ENCODE measurements at regions not wholly inside any gene's neighbourhood (a gene's known extent, or its start where the extent isn't known, plus 50 kb on each side); places are given as distances from the start of the nearest gene placed in this dataset.
"Not testable (repeated sequence)": the region's sequence is repeated elsewhere in the genome, so short reads cannot be mapped to it uniquely, and the experiment has no call there.

- DNase-seq (ENCODE audit: low read depth in 3 of 3), result no peak
Observed at GRCh38 chr5:111976705-111977435, 219.9 kb upstream of the NREP start.

DNA sequence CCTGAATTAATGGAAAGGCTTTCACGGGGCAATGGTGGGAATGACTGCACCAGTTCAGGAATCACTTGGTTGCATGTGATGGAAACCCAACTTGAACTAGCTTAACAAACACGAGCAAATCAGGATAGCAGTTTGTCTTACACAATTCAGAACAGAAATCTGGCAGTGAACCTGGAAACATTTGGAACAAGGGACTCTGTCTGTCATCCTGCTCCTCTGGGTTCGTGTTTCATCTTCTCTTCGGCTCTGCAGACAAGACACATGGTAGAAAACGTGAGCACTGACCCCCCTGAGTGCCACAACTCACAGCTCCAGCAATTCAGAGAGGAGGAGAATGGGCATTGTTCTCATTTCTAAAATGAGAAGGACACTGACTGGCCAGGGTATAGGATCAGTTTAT lies 218.1 kb upstream of the NREP start:
- DNase-seq (ENCODE audit: low read depth in 3 of 3), result no peak

DNA sequence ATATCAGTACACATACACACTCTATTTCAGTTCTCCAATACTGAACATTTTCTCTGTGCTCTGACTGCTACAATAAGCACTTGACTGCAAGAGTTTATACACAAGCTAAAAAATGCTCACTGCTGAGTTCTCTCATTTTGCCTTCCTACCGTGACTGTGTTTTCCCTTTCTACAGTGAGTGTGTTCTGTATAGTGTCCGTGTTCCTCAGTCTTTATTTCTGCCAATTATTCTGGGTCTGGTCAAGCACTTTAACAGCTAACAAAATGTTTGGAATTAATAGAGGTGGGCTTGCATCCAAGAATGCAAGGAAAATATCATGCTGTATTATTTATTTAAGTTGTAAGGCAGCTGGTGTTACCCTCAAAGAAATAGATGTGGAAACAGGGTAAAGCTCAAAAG lies 217.0 kb upstream of the NREP start:
- no peak for DNase-seq (ENCODE audit: low read depth in 3 of 3)

DNA sequence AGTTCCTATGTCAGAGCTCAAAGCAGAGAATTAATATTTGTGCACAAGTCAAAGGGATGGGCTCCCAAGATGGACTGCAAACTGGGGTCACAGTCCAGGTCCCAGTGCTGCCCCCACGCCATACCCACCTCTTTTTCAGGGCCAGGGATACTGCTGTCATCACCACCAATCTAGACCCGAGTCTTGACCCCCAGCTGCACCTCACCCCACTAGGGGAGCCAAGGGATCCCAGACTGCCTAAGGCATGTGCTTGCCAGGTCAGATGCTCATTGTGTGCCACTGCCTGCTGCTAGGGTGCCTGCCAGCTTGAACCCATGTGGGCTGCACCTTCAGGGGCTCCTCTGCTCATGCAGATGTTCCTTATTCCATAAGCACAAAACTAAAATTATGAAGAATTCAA lies 215.6 kb upstream of the NREP start:
- no peak for DNase-seq (ENCODE audit: low read depth in 3 of 3)

- no peak for DNase-seq (ENCODE audit: low read depth in 3 of 3)
Observed at GRCh38 chr5:111972080-111972479, 215.1 kb upstream of the NREP start.

DNA sequence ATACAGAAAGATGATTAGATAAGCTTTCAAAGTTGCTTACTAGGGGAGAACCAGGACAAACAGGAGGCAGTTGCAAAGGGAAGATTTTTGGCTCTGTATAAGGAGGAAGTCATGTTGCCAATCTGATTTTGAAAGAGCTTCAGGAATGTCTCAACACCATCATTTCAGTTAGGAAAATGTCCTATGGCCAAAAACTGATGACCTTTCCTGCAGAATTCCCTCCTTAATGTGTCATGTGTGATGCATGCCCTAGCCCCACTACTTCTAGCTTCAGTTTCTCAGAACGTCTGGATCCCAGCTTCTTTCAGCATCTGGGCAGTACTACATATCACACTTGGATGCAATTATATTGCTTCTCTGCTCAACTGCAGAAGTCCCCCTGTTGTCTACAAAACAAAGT lies 211.5 kb upstream of the NREP start:
- no peak for DNase-seq (ENCODE audit: low read depth in 3 of 3)

DNA sequence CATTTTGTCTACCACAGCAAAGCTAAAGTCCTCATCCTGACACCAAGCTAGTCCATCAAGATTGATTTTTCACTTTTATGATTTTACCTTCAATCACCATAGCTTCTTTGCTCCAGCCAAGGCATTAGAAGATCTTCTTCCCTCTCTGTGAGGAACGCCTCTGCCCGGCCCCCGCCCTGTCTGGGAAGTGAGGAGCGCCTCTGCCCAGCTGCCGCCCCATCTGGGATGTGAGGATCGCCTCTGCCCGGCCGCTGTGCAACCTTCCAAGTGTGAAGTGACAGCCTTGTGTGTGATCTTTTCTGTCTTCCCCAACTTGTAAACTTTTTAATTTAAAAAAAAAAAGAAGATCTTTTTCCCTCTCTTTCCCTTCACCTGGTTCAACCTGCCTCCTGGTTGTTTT lies 210.5 kb upstream of the NREP start:
- no peak for DNase-seq (ENCODE audit: low read depth in 3 of 3)

GRCh38 chr5:111966290-111966689 lies 209.3 kb upstream of the NREP start:
- no peak for DNase-seq (ENCODE audit: low read depth in 3 of 3)

- DNase-seq (ENCODE audit: low read depth in 3 of 3), result no peak
Observed at GRCh38 chr5:111963555-111963954, 206.6 kb upstream of the NREP start.

GRCh38 chr5:111962906-111963305 lies 205.9 kb upstream of the NREP start:
- no peak for DNase-seq (ENCODE audit: low read depth in 3 of 3)

DNA sequence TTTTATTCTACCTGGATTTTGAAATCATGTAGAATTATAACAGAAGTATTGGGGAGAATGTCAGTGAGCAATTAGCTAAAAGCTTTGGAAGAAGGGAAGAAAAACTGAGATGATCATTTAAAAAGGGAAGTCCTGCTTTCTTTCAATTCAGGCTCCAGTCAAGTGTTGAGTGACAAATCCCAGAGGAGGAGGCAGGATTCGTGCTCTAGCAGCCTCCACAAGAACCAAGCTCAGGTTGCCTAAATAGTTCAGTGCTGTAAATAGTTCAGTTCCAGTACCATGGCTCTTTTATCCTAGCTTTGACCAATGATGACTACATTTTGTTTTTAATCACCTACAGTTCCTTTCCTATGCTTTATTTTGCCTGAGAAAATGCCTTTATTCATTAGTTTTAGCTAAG lies 204.9 kb upstream of the NREP start:
- DNase-seq (ENCODE audit: low read depth in 3 of 3), result no peak

DNA sequence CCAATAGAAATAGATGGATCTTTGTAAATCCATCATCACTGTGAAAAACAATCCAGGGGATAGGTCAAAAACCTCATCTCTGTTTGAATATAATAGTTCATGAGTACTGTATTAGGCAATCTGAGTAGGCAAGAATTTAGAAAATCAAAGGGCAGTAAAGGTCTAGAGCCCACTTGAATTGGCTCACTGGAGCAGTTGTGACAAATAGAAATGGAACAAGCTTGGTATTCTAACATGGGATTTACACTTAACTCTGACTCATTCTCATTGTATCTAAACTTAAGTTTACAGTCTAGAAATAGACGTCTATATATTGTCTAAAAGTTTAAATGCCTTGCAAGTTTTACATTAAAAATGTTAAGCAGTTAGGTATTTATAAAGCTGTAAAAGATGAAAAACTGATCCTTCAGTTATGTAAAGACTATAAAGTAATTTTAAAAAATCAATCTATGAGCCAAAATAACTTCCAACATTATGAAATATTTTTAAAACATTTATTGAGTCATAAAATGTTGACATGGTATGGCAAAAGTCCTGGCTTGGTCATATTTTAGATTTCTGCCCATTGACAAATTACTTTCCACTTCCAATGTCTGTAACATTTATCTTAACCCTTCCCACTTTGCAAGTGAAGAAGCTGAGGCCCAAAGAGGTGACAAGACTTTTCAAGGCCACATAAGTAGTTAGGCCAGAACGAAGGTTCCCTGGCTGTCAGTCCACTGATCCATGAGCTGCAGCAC lies 203.7 kb upstream of the NREP start:
- DNase-seq (ENCODE audit: low read depth in 3 of 3), result no peak

DNA sequence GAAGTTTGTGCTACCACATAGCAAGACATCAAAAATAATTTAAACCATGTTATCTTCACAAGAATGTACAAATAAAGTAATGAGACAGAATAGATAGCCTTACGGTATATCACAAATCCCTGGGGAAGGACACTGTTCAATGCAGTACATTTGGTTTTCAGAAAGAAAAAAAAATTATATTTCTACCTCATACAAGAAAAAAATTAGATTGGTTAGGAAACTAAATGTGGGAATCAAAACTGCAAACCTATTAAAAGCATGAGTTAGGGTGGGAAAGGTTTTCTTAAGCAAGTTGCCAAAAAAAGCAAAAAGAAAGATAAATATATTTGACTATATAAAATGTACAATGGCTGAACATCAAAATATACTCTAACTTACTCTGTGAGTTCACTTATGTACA lies 201.9 kb upstream of the NREP start:
- no peak for DNase-seq (ENCODE audit: low read depth in 3 of 3)

GRCh38 chr5:111956765-111957164 lies 199.8 kb upstream of the NREP start:
- DNase-seq (ENCODE audit: low read depth in 3 of 3), result not testable (repeated sequence)

DNA sequence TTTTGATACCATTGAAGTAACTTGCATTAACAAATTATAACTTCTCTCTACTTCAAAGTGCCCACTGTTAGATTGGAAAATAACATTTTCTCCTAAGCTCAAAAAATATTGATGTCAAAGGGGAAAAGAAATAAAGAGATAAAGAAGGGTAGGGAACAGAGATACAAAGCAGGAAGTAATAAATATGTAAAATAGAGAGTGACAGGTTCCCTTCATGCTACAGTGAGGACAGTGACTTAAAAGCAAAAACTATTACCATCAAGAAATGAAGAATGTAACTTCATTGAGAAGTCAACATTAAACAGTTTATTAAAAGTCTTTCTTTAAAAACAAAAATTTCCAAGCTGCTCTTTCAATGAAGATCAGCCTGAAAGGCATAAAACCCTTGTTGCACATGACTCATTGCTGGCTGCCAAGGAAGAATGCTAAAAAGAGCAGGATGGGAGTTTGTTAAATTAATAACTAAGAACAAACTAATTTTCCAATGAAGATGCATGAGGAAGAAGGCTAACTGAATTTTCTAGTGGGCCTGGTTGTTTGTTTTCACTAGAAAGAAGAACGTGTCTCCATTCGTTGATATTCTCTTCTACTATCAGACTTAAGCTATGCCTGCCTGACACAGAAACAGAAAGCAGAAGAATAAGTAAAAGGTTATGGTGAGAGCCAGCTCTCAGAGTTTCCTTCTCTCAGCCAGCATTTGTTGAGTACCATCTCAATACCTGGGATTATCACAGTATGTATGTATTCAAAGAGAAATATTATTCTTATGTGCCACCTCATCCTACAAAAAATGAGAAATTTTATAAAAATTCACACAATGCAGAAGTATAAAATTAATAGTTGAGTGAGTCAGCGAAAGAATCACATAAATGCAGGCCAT lies 197.8 kb upstream of the NREP start:
- no peak for DNase-seq (ENCODE audit: low read depth in 3 of 3)

DNA sequence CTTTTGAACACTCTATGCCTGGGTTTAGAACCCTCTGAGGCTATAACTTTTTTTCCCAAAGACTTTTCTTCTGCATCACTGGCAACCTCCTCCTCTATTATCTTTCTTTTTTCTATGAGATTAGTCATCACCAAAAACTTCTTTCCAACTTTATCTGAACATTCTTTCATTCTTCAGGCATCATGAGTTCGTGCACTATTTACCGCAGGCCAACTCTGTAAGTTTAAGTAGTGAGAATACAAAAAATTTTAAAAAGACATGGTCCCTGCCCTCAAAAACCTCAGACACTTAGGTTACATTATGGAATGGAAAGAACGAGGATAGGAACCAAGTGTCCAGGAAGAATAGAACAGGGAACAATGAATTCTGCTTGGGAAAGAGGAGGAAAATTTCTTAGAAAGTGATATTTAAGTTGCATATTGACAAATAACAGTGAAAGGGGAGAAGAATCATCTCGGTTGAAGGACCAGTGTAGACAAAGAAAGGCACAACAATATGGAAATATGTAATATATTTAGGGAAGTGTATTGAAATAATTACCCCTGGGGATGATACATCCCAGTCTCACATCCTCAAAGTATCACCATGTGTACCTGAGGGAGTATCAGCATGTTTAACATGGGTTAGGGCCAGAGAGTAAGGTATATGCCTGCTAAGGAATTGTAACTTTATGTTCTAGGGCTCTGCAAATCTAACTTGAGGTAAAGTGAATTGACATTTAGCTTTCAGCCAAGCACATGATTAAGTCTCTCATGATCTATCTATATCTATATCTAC lies 196.5 kb upstream of the NREP start:
- no peak for DNase-seq (ENCODE audit: low read depth in 3 of 3)

- DNase-seq (ENCODE audit: low read depth in 3 of 3), result no peak
Observed at GRCh38 chr5:111952555-111952954, 195.6 kb upstream of the NREP start.

DNA sequence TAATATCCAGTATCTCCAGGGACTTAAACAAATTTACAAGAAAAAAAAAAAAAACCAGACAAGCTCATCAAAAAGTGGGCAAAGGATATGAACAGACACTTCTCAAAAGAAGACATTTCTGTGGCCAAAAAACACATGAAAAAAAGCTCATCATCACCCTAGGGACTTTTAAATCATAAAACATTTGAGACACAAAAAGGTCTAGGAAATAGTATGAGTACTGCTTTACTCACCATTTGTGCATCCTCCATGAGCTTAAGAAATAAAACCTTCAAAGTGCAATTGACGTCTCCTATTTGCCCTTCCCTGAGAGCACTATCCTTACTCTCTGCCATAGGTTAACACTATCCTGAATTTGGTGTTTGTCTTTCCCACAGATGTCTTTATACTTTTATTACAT lies 193.7 kb upstream of the NREP start:
- no peak for DNase-seq (ENCODE audit: low read depth in 3 of 3)

- no peak for DNase-seq (ENCODE audit: low read depth in 3 of 3)
Observed at GRCh38 chr5:111948092-111948841, 191.3 kb upstream of the NREP start.

- no peak for DNase-seq (ENCODE audit: low read depth in 3 of 3)
Observed at GRCh38 chr5:111946556-111946955, 189.6 kb upstream of the NREP start.

- no peak for DNase-seq (ENCODE audit: low read depth in 3 of 3)
Observed at GRCh38 chr5:111945535-111945934, 188.5 kb upstream of the NREP start.
